Stomach (tissue), 4 donors: ENCODE measurements at regions not wholly inside any gene's neighbourhood (a gene's known extent, or its start where the extent isn't known, plus 50 kb on each side); places are given as distances from the start of the nearest gene placed in this dataset.

Source experiments
- EP300 ChIP-seq: sonication (generic); formaldehyde crosslinking; IDR thresholded peaks from one replicate; pipeline ENCODE4 v1.6.1; 2017; ENCODE audit warnings: antibody characterized with exemption
- POLR2A ChIP-seq, 4 donors: fragments of 450-650 bp; IDR thresholded peaks; one replicate each; pipeline ENCODE4 v1.6.1; 2016; ENCODE audit warnings: antibody characterized with exemption in 4 of 4, control low read depth in 2 of 4, mild to moderate bottlenecking in 1 of 4, moderate library complexity in 1 of 4

DNA sequence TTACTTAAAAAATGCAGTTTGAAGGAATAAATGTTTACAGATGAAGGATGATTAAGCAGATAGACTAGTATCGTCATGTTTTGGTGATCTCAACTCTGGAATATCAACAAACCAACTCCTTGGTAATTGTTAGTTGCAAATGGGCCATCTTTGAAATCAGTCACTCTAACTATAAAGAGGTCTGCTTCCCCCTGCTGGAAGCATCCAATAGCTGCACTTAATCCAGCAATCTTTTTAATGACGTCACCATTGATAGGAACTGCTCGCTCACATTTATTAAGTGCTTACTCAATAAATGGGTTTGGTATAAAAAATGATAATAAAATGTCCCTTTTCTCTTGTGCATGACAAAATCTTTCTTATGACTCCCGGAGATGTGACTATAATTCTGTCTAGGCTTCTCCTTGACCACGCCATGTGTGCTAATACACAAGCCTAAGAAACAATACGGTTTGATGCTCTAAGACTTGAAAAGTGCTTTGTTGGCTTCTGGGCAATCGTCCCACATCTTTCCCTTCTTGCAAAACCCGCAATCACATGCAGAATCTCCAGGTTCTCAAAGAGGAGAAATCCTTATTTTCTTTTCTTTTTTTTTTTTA is 227.6 kb upstream of the POU1F1 start:
- TF ChIP-seq POLR2A (IDR thresholded peaks at IDR 0.05): no peak
- TF ChIP-seq EP300: no peak
